HuH-7 (cell line): ENCODE measurements at regions not wholly inside any gene's neighbourhood (a gene's known extent, or its start where the extent isn't known, plus 50 kb on each side); places are given as distances from the start of the nearest gene placed in this dataset.
"Not testable (repeated sequence)": the region's sequence is repeated elsewhere in the genome, so short reads cannot be mapped to it uniquely, and the experiment has no call there.

Experiments used
- DNase-seq: peaks from one replicate; pipeline ENCODE4 v3.0.0; 2011; ENCODE audit warnings: low spot score

- no peak for DNase-seq
These were observed 141.4 kb upstream of the SERTAD2 start for GRCh38 chr2:64795024-64795592.

DNA sequence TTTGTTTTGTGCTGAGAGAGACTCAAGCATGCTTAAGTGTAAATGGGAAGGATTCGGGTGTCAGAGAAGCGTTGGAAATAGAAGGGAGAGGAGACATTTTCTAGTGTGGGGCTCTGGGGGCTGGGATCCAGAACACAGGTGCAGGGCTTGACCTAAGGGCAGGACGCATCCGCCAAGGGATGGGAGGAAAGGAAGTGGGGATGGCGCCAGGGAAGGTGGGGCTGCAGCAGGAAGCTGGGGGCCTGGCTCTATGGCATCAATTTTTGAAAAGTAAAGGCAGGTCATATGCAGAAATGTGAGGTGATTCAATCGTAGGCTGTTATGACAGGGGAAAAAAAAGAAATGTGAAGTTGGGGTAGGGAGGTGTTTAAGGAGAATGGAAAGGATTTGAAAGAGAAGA, 143.2 kb upstream of the SERTAD2 start:
- no peak for DNase-seq

DNA sequence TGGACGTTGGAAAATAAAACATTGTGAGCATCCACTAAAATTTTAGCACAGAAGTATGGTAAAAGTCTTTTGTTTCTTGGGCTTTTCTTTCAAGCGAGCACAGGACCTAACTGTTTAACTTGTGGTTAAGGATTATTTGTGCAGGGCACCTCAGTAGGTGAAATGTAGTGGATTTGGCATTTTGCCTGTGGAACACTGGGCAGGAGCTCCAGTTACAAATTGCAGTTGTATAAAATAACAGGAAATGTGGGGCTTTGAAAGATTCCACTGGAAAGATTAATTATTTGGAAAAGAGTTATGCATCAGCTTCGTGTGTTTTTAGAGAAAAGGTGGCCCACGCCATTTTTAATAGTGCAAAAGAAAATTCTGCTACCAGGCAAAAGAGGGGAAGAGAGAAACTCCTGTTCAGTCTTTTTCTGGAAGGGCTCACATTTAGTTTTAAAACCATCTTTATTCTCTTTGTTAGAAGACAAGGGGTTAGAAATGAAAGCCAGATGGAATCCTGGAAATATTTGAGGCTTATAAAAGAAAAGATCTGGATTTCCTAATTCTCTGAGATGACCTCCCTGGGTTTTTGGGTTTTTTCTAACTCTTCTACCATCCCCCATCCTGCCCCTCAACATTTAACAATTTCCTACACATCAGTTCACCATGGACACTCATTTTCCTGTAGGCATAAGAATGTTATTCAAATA, 144.3 kb upstream of the SERTAD2 start:
- DNase-seq, result peak; percentile 48

DNA sequence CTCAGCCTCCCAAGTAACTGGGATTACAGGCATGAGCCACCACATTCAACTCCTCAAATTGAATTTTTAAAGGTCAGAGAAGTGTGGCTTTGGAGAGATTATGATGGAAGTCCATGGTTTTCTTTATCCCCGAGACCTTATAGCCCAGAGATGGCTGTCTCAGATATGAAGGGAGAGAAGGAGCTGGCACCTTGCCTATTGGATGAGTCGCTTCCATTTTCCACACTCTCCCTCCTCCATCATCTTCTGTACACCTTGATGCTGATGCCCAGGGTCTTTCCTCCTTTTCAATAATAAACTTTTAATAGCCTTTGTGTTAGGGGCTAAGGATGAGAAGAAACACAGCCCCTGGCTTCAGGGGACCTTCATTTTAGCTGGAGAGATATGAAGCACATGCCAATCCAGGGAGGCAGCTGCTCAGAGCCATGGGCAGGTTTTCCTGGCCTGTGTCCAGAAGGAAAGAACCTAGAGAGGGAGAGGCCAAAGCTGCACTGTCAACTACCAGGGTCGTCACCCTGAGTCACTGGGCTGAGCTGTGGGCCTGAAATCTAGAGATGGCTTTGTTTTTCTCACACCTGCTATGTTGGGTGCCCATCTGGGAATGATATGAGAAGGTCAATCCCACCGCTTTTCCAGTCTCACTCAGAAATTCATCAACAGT, 146.0 kb upstream of the SERTAD2 start:
- no peak for DNase-seq

DNA sequence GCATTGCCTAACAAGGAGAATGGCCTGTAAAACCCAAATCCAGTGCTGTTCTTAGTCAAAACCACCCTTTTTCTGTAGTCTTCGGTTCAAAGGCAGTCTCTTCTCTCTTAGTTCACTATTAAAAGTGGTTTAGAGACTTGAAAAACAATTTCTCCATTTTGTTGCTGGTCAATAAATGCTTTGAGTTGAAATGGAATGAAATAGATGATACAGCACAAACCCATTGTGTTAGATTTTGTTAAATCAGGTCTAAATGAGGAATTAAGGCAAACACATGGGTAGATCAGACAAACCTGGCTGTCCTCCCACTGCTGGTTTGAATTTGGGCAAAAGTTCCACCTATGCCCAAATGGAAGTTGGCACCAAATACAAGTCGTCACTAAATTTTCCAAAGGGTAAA, 150.1 kb upstream of the SERTAD2 start:
- no peak for DNase-seq

GRCh38 chr2:64804651-64805050, 150.9 kb upstream of the SERTAD2 start:
- DNase-seq, result no peak

DNA sequence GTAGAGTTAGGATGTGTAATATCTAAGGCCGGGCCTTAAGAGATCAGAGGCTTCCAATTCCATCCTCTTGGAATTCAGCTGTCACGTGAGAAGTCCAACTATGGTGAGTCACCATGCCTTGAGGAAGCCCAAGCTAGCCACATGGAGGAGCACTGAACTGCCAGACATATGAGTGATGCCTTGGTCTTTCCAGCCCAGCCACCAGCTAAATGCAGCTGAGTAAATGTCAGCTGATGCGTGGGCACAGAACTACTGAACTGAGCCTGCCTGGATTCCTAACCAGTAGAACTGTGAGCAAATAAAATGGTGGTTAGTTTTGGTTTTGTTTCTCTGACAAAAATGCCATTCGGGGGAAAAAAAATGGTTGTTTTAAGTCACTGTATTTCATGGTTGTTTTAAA, 153.7 kb upstream of the SERTAD2 start:
- DNase-seq, result no peak

DNA sequence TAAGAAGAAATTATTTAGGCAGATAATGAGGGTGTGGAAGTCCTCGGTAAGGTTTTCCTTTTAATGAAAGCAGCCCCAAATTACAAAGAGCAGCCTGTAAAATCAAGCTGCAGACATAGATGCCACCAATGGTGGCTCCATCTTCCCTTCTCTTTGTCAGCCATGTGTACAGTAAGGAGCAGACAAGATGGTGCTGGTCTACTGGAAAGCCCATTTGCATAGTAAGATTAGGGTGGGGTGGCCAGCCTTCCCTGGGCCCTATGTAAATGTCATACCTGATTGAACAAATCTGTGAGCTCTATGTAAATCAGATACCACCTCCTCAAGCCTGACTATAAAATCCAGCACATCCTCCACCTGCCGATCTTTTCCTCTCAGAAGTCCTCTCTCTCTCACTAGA, 154.4 kb upstream of the SERTAD2 start:
- DNase-seq, result no peak

- DNase-seq, result no peak
These were observed 155.0 kb upstream of the SERTAD2 start for GRCh38 chr2:64808754-64809153.

GRCh38 chr2:64809216-64809615, 155.5 kb upstream of the SERTAD2 start:
- DNase-seq, result no peak

- no peak for DNase-seq
These were observed 158.6 kb upstream of the SERTAD2 start for GRCh38 chr2:64812285-64812684.

DNA sequence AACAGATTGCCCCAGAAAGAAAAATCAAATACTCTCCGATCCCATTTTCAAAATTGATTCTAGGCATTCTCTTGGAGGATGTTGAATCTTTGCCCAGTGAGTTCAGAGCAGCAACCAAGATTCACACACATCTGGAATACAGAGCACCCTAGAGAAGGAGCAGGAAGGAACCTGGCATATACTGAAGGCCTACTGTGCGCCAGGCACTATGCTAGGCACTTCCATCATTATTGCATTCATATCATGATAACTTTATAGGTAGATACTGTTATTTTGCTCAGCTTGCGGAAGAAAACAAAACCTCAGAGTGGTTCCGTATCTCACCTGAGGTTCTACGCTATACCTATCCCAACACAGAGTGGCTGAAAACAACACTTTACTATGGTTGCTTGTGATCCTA, 160.3 kb upstream of the SERTAD2 start:
- DNase-seq, result no peak

- not testable (repeated sequence) for DNase-seq
These were observed 162.8 kb upstream of the SERTAD2 start for GRCh38 chr2:64816526-64816925.

- no peak for DNase-seq
These were observed 163.7 kb upstream of the SERTAD2 start for GRCh38 chr2:64817453-64817852.

DNA sequence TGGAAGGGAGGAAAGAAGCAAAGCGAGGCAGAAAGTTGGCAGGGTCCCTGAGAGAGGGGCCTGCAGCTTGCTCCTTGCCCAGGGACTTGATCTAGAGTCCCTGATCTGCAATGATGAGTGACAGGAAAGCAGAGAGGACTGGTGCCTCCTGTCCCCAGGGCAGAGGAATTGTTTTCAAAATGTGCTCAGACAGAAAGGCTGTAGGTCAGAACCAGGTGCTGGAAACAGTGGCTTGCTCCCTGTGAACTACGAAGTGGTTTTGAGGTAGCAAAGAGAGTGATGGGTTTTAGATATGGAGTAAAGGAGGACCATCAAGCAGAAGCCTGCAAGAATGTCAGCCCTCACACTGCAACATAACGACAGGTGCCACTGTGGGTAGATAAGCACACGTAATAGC, 164.9 kb upstream of the SERTAD2 start:
- no peak for DNase-seq

DNA sequence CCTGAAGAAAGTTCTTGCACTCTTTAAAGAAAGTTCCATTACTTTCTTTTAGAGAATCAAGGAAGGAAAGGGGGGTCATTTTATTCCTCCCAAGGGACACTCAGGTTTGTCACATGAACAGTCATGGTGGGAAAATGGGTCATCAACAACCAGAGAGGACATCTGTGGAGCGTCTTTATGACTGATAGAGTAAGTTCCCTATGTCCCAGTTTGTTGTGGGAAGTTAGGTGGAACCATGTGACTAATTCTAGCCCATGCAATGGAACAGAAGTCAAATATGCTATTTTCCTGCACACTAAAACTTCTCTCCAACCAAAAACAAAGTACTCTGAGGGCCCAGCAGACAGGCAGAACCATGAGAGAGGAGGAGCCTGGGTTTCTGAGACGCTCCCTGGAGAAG, 165.6 kb upstream of the SERTAD2 start:
- no peak for DNase-seq

GRCh38 chr2:64819774-64820688, 166.3 kb upstream of the SERTAD2 start:
- DNase-seq, result no peak

DNA sequence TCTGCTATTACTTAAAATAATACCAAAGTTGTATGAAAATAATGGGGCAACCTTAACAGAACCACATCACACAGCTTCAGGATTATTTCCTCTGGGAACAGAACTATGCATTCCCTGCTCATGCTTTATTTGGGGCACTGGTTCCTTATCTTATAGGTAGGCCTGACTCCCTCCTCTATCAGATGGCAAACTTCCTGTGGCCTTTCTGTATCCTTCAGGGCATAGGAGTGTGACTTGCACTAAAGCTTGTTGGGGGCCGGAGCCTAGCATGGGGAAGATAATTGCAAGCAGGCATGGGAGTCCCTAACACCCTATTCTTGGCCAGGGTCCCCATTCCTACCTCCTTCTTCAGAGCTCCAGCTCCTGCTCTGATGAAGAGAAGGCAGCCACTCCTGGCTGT, 167.2 kb upstream of the SERTAD2 start:
- no peak for DNase-seq

DNA sequence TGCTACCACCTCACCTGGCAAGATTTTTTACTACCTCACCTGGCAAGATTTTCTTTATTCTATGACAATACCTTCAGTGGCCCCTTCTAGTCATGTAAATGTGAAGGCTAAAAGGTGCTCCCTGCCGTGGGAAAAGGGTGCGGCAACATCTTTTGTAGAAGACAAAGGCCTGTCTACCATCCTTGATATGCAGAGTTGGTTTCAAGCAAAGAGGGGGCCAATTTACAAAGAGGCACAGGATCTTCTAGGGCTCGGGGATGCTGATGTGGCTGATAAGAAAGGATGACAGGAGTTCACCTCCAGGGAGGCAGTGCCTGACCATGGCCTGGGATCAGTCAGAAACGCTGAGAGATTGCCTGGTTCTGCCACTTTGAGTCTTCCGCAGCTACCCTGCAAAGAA, 165.4 kb upstream of the SLC1A4 start:
- DNase-seq, result no peak

- DNase-seq, result no peak
These were observed 163.2 kb upstream of the SLC1A4 start for GRCh38 chr2:64825831-64826491.

DNA sequence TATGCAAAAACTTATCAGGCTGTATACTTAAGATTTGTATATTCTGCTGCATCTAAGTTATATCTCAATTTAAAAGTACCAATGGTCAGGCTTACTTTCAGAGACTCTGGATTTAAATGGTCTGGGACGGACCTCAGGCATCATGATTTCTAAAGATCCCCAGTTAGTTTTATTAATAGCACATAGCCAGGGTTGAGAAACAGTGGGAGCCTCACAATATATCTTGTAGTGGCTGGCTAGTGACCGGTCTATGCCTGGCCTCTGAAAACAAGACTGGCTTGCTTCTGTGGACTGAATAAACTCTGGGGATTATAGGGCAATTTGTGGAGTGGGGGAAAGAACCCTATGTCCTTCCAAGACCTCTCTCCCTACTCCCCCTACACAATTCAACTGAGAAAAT, 162.5 kb upstream of the SLC1A4 start:
- DNase-seq, result no peak

DNA sequence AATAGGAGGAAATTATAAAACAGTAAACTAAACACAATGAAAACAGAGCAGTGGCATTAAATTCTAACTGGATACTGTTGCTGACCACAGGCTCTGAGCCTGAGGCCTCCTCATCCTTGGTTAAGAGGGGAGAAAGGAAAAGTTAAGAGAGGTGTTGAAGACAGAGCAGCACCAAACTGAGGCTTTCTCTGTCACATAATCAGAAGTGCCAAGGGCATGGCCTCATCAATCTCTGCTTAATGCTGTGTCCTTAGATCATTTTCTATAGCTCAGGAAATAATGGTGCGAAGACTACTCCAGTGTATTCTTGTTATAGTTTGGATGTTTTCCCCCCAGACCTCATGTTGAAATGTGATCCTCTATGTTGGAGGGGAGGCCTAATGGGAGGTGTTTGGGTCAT, 160.9 kb upstream of the SLC1A4 start:
- DNase-seq, result no peak
